ENCODE measurements at regions not wholly inside any gene's neighbourhood (a gene's known extent, or its start where the extent isn't known, plus 50 kb on each side); places are given as distances from the start of the nearest gene placed in this dataset.

DNA sequence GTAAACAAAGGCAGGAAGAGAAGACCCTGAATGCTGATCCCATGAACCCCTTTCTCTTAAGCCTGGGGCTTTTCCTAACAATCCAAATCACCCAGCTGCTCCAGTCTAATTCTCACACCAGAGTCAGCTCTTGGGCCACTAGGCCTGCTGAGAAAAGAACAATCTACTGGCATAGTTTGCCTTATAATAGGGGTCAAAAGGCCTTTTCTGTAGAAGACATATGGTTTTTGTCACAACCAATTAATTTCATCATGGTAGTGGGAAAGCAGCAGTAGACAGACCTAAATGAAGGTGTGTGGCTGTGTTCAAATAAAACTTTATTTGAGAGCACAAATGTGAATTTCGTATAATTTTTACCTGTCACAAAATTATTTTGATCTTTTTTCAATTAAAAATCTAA lies 994.7 kb upstream of the EPHA7 start:
- no peak overlapping the region for H3K27ac ChIP-seq (ENCODE audit: low read depth, low read length)
- H3K79me2 ChIP-seq (ENCODE audit: control insufficient read depth, insufficient read depth, low read length, unreplicated experiment): no peaks in the 10 kb centered on the region
- H3K36me3 ChIP-seq (ENCODE audit: insufficient read depth, low read length): no peaks in the 10 kb centered on the region
- no peak overlapping the region for H3K4me3 ChIP-seq (ENCODE audit: low read depth, low read length)
- no peaks in the 10 kb centered on the region for H3K4me1 ChIP-seq (ENCODE audit: control insufficient read depth, insufficient read depth, low read length, unreplicated experiment)
- H3K27me3 ChIP-seq (ENCODE audit: insufficient read depth, low read length): no peaks in the 10 kb centered on the region
- no peak overlapping the region for H2AFZ ChIP-seq (ENCODE audit: low read length, unreplicated experiment)

DNA sequence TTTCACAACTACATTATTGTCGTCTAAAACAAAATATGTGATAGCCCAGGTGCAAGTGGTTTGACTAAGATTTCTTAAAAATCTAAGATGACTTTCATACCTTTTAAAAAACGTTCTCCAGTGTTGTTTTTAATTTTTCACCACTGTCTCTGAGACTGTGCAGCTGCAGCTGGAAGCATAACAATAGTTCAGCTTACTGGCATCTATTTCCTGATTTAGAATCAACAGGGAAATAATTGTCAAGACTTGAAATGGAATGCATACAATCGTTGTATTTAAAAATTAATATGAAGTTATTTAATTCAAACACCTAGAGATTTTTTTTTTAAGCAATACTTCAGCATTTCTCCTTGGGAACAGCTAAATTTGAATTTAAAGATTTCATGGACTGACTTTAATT lies 982.0 kb upstream of the EPHA7 start:
- no peak overlapping the region for H3K27ac ChIP-seq (ENCODE audit: low read depth, low read length)
- no peaks in the 10 kb centered on the region for H3K79me2 ChIP-seq (ENCODE audit: control insufficient read depth, insufficient read depth, low read length, unreplicated experiment)
- no peaks in the 10 kb centered on the region for H3K4me1 ChIP-seq (ENCODE audit: control insufficient read depth, insufficient read depth, low read length, unreplicated experiment)

DNA sequence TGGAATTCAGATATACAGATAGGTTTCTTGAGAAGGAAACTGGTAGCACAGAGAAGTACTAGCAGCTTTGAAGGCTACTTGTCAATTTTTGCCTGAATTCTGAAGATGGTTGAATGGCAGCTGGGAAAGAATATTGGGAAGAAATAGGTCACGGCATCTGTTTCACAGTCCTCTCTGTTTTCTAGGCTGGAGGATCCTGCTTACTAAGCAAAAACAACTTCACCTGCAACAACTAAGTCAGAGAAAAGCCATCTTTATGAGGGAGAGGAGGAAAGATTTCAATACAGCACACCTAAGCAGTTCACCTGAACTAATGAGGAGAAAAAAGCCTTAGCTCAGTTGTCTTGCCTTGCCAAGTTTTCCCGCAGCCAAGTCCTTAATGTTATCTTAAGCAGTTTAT lies 975.5 kb upstream of the EPHA7 start:
- Histone ChIP-seq H2AFZ (ENCODE audit: low read length, unreplicated experiment) (no peak overlapping the region), H3K27ac (ENCODE audit: low read depth, low read length) (no peak overlapping the region), H3K36me3 (ENCODE audit: insufficient read depth, low read length) (no peaks in the 10 kb centered on the region), H3K27me3 (ENCODE audit: insufficient read depth, low read length) (peaks cover 20% of the 10 kb centered on the region; the same call in 1 of the 2 replicates), H3K4me3 (ENCODE audit: low read depth, low read length) (no peak overlapping the region), H3K4me1 (ENCODE audit: control insufficient read depth, insufficient read depth, low read length, unreplicated experiment) (no peaks in the 10 kb centered on the region), H3K79me2 (ENCODE audit: control insufficient read depth, insufficient read depth, low read length, unreplicated experiment) (no peaks in the 10 kb centered on the region)

More for the DNA sequence above, 982.0 kb upstream of the EPHA7 start:
- no peaks in the 10 kb centered on the region for H3K36me3 ChIP-seq (ENCODE audit: insufficient read depth, low read length)
- no peak overlapping the region for H3K4me3 ChIP-seq (ENCODE audit: low read depth, low read length)
- H2AFZ ChIP-seq (ENCODE audit: low read length, unreplicated experiment): no peak overlapping the region
- H3K27me3 ChIP-seq (ENCODE audit: insufficient read depth, low read length): peaks cover 12% of the 10 kb centered on the region; the same call in 1 of the 2 replicates

DNA sequence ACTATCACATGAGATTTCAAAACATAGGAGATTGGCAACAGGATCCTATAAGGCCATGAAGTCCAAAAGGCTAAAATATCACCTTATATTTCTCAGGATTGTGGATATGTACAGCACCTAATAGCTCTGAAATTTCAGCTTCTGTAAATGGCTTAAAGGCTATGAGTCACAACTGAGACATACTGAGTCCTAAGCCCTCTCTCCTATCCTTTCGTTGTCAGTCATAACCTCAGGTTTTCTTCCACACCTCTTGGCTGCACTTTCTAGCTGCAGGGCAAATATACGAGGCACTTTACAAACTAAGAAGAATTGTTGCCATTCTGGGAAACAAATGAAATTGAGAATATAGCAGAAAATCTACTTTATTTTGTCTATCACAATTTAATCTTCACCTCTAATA lies 969.9 kb upstream of the EPHA7 start:
- H2AFZ ChIP-seq (ENCODE audit: low read length, unreplicated experiment): no peak overlapping the region
- no peaks in the 10 kb centered on the region for H3K4me1 ChIP-seq (ENCODE audit: control insufficient read depth, insufficient read depth, low read length, unreplicated experiment)
- H3K4me3 ChIP-seq (ENCODE audit: low read depth, low read length): no peak overlapping the region

DNA sequence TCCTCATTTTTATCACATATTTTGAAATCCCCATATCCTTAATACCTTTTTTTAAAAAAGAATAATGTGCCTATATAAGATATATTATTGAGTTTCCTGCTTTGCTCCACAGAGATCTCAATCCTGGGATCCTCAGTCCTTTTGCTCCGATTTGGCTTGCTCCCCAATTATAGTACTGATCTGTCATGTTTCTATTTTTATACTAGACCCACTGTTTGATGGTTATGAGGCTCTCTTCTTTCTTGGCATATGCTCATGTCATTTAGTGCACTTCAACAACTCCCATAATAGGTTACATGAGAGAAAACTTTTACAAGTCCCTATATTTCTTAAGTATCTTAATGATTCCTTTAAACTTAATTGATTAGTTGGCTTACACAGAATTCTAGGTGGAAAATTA lies 958.5 kb upstream of the EPHA7 start:
- Histone ChIP-seq H3K27me3 (ENCODE audit: insufficient read depth, low read length) (no peaks in the 10 kb centered on the region), H3K27ac (ENCODE audit: low read depth, low read length) (no peak overlapping the region), H3K79me2 (ENCODE audit: control insufficient read depth, insufficient read depth, low read length, unreplicated experiment) (no peaks in the 10 kb centered on the region), H3K4me3 (ENCODE audit: low read depth, low read length) (no peak overlapping the region), H2AFZ (ENCODE audit: low read length, unreplicated experiment) (no peak overlapping the region), H3K4me1 (ENCODE audit: control insufficient read depth, insufficient read depth, low read length, unreplicated experiment) (no peaks in the 10 kb centered on the region), H3K36me3 (ENCODE audit: insufficient read depth, low read length) (no peaks in the 10 kb centered on the region)

More for the DNA sequence above, 969.9 kb upstream of the EPHA7 start:
- Histone ChIP-seq H3K79me2 (ENCODE audit: control insufficient read depth, insufficient read depth, low read length, unreplicated experiment) (no peaks in the 10 kb centered on the region), H3K27me3 (ENCODE audit: insufficient read depth, low read length) (0 out of 2 replicates have a peak, but pooled peaks cover 7% of the 10 kb centered on the region), H3K36me3 (ENCODE audit: insufficient read depth, low read length) (no peaks in the 10 kb centered on the region), H3K27ac (ENCODE audit: low read depth, low read length) (no peak overlapping the region)

DNA sequence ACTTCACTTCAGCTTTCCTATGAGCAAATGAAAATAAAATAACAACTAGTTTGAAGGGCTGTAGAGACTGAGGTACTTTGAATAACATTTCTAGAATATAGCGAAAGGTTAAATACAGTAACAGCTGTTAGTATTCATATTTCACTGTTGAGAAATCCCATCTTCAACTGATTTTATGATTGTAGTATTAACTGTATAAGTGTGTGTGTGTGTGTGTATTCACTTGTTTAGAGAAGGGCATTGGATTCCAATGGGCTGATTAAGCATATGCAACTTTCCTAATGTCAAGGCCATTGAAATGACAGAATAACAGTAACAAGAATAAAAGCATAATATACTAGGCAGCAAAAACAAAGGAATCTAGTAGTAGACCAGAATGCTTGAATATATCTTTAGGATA lies 957.5 kb upstream of the EPHA7 start:
- H3K4me1 ChIP-seq (ENCODE audit: control insufficient read depth, insufficient read depth, low read length, unreplicated experiment): no peaks in the 10 kb centered on the region
- H3K79me2 ChIP-seq (ENCODE audit: control insufficient read depth, insufficient read depth, low read length, unreplicated experiment): no peaks in the 10 kb centered on the region
- H2AFZ ChIP-seq (ENCODE audit: low read length, unreplicated experiment): no peak overlapping the region
- H3K27ac ChIP-seq (ENCODE audit: low read depth, low read length): no peak overlapping the region
- H3K27me3 ChIP-seq (ENCODE audit: insufficient read depth, low read length): no peaks in the 10 kb centered on the region
- H3K4me3 ChIP-seq (ENCODE audit: low read depth, low read length): no peak overlapping the region
- no peaks in the 10 kb centered on the region for H3K36me3 ChIP-seq (ENCODE audit: insufficient read depth, low read length)

DNA sequence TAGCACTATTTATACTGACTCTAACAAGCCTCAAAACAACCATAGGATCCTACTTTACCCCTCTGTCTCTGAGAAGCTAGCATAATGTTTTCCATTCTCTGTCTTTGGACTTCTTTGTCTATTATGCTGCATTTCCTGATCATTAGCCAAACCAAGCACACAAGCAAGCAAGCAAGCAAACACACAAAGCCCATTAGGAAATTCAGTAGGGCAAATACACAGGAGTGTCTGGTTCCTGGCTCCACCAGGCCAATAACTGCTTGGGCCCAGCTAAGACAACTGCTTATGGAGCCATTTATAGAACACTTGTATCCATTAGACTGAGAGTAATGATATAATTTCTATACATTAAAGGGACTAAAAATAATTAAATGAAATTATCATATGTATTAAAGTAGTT lies 952.9 kb upstream of the EPHA7 start:
- Histone ChIP-seq H3K27ac (ENCODE audit: low read depth, low read length) (no peak overlapping the region), H3K4me1 (ENCODE audit: control insufficient read depth, insufficient read depth, low read length, unreplicated experiment) (no peaks in the 10 kb centered on the region), H2AFZ (ENCODE audit: low read length, unreplicated experiment) (no peak overlapping the region), H3K4me3 (ENCODE audit: low read depth, low read length) (no peak overlapping the region), H3K79me2 (ENCODE audit: control insufficient read depth, insufficient read depth, low read length, unreplicated experiment) (no peaks in the 10 kb centered on the region), H3K36me3 (ENCODE audit: insufficient read depth, low read length) (no peaks in the 10 kb centered on the region), H3K27me3 (ENCODE audit: insufficient read depth, low read length) (no peaks in the 10 kb centered on the region)

DNA sequence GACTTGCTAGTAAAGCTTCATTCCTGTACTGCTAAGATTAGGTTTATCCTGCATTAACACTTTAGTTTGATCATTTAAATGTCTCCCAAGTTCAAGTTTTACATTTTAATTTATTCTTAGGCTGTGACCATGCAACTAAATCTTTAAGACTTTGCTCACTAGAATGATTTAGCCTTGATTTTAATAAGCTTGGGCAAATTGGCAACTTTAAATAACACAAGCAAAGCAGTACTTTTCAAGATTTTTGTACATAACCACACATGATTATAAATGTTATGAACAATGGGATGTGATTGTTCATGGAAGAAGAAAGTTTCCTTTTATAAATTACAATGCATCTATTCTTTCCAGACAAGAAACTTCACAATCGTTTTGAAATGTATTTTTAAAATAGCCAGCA lies 948.0 kb upstream of the EPHA7 start:
- Histone ChIP-seq H3K4me3 (ENCODE audit: low read depth, low read length) (no peak overlapping the region), H2AFZ (ENCODE audit: low read length, unreplicated experiment) (no peak overlapping the region), H3K79me2 (ENCODE audit: control insufficient read depth, insufficient read depth, low read length, unreplicated experiment) (no peaks in the 10 kb centered on the region), H3K4me1 (ENCODE audit: control insufficient read depth, insufficient read depth, low read length, unreplicated experiment) (no peaks in the 10 kb centered on the region), H3K27ac (ENCODE audit: low read depth, low read length) (no peak overlapping the region), H3K36me3 (ENCODE audit: insufficient read depth, low read length) (no peaks in the 10 kb centered on the region), H3K27me3 (ENCODE audit: insufficient read depth, low read length) (no peaks in the 10 kb centered on the region)

DNA sequence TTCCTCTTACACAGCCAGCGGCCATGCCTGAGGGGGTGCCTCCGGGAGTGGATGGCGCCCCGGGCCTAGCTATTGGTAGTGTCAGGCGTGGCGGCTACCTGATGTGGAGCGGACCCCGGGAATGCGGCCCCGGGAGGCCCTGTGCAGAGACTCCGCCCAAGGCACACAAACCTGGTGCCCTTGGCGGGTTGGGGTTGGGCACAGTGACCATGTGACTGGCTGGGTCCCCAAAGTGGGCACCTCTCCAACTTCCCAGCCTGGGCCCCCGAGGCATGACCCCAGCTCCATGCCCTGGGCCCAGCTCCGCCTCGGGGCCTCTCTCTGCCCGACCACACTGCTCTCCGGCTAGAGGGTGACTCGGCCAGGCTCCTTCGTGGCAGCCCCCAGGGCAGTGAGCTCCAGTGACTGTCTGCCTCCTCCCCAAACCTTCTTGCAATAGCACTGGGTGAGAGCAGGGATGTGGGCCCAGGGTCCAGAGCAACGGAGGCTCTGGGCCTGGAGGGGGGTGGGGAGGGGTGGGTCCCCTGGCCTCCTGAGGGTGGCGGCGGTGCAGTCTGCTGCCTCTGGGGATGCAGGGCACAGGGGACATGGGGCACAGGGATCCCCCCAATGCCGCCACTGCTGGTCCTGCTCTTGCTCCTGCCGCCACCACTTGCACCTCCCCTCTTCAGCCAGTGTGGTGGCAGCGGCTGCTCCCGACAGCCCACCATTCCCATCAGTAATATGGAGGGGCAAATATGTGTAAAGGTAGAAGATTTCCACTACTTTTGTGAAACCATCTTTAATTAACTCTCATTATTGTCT lies 942.9 kb upstream of the EPHA7 start:
- H3K79me2 ChIP-seq (ENCODE audit: control insufficient read depth, insufficient read depth, low read length, unreplicated experiment): no peaks in the 10 kb centered on the region
- H3K27ac ChIP-seq (ENCODE audit: low read depth, low read length): no peak overlapping the region
- H3K27me3 ChIP-seq (ENCODE audit: insufficient read depth, low read length): no peaks in the 10 kb centered on the region
- H2AFZ ChIP-seq (ENCODE audit: low read length, unreplicated experiment): no peak overlapping the region
- no peaks in the 10 kb centered on the region for H3K4me1 ChIP-seq (ENCODE audit: control insufficient read depth, insufficient read depth, low read length, unreplicated experiment)
- H3K4me3 ChIP-seq (ENCODE audit: low read depth, low read length): no peak overlapping the region
- no peaks in the 10 kb centered on the region for H3K36me3 ChIP-seq (ENCODE audit: insufficient read depth, low read length)

DNA sequence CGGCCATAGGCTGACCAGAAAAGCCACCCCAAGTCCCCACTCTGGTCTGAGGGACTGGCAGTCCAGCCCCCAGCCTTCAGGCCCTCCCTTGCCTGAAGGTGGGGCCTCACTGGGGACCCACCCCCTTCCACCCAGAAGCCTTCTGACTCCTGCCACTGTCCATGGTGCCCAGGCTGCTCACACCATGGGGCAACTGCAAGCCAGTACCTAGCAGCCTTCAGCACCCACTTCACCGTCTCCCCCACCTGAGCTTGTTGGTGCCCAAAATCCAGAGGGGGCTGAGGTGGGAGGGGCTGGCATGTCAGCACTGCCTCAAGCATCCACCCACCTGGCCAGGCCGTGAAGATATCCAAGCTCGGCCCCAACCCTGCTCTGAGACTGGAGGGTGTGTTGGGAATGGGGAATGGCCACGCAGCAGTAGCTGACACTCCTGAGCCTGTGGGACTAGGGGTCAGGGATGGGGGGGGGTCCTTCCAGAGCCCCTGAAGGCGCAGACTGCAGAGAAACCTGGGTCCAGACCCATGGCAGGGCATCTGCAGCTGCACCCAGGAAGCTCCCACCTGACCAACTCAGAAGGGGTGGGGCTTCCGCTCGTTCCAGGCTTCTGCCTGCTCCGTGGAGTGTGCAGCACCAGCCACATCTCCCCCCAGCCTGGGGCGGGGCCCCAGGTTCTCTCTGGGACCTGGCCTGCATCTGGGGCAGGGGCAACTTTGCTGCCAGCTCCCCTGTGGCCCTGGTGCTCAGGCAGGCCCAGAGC lies 942.1 kb upstream of the EPHA7 start:
- no peaks in the 10 kb centered on the region for H3K4me1 ChIP-seq (ENCODE audit: control insufficient read depth, insufficient read depth, low read length, unreplicated experiment)
- no peak overlapping the region for H3K27ac ChIP-seq (ENCODE audit: low read depth, low read length)
- H3K4me3 ChIP-seq (ENCODE audit: low read depth, low read length): no peak overlapping the region
- no peaks in the 10 kb centered on the region for H3K36me3 ChIP-seq (ENCODE audit: insufficient read depth, low read length)
- no peaks in the 10 kb centered on the region for H3K79me2 ChIP-seq (ENCODE audit: control insufficient read depth, insufficient read depth, low read length, unreplicated experiment)
- no peak overlapping the region for H2AFZ ChIP-seq (ENCODE audit: low read length, unreplicated experiment)
- no peaks in the 10 kb centered on the region for H3K27me3 ChIP-seq (ENCODE audit: insufficient read depth, low read length)

Data from ACC112 (cell line).